ENCODE measurements at regions not wholly inside any gene's neighbourhood (a gene's known extent, or its start where the extent isn't known, plus 50 kb on each side); places are given as distances from the start of the nearest gene placed in this dataset.

- Histone ChIP-seq H3K4me1 (ENCODE audit: insufficient read depth, low read length) (no peaks in the 10 kb centered on the region), H3K9ac (ENCODE audit: low read depth, low read length) (no peak overlapping the region), H3K4me3 (ENCODE audit: low read depth in 1 of 2, low read length in 2 of 2) (no peak overlapping the region)
Measured at GRCh38 chr5:109953761-109954160, 264.0 kb downstream of the MAN2A1 start.

GRCh38 chr5:109956884-109957283, 267.2 kb downstream of the MAN2A1 start:
- H3K4me2 ChIP-seq (ENCODE audit: insufficient read depth, low read length): no peak overlapping the region
- H3K27me3 ChIP-seq (ENCODE audit: insufficient read depth, low read length, poor library complexity): no peaks in the 10 kb centered on the region
- no peaks in the 10 kb centered on the region for H3K36me3 ChIP-seq (ENCODE audit: insufficient read depth, low read length)
- H3K4me1 ChIP-seq (ENCODE audit: insufficient read depth, low read length): no peaks in the 10 kb centered on the region
- no peaks in the 10 kb centered on the region for H3K9me3 ChIP-seq (ENCODE audit: insufficient read depth, low read length, severe bottlenecking)
- H2AFZ ChIP-seq (ENCODE audit: low read depth, low read length): no peak overlapping the region
- H3K9ac ChIP-seq (ENCODE audit: low read depth, low read length): no peak overlapping the region
- no peaks in the 10 kb centered on the region for H3K79me2 ChIP-seq (ENCODE audit: insufficient read depth, low read length)
- no peak overlapping the region for H3K27ac ChIP-seq (ENCODE audit: low read length)
- no peak for DNase-seq
- H4K20me1 ChIP-seq (ENCODE audit: insufficient read depth, low read length): no peaks in the 10 kb centered on the region
- no peak overlapping the region for H3K4me3 ChIP-seq (ENCODE audit: low read depth in 1 of 2, low read length in 2 of 2)
- no peak for ATAC-seq (ENCODE audit: insufficient read depth, low read depth)
- TF ChIP-seq EZH2 (IDR thresholded peaks at IDR 0.05; ENCODE audit: borderline replicate concordance, low read depth, low read length, severe bottlenecking) (no peak), CTCF (IDR thresholded peaks at IDR 0.05; ENCODE audit: borderline replicate concordance, extremely low read depth, low read length, poor library complexity, severe bottlenecking) (no peak)

More at GRCh38 chr5:109953761-109954160, 264.0 kb downstream of the MAN2A1 start:
- no peak overlapping the region for H3K4me2 ChIP-seq (ENCODE audit: insufficient read depth, low read length)
- H3K27me3 ChIP-seq (ENCODE audit: insufficient read depth, low read length, poor library complexity): no peaks in the 10 kb centered on the region
- H3K27ac ChIP-seq (ENCODE audit: low read length): no peak overlapping the region
- no peak for DNase-seq
- H2AFZ ChIP-seq (ENCODE audit: low read depth, low read length): 0 out of 2 replicates have a peak overlapping the region, but pooled peaks have one; percentile 16
- no peaks in the 10 kb centered on the region for H3K36me3 ChIP-seq (ENCODE audit: insufficient read depth, low read length)
- no peak for TF ChIP-seq EZH2 (IDR thresholded peaks at IDR 0.05; ENCODE audit: borderline replicate concordance, low read depth, low read length, severe bottlenecking)
- TF ChIP-seq CTCF (IDR thresholded peaks at IDR 0.05; ENCODE audit: borderline replicate concordance, extremely low read depth, low read length, poor library complexity, severe bottlenecking): no peak
- H4K20me1 ChIP-seq (ENCODE audit: insufficient read depth, low read length): no peaks in the 10 kb centered on the region
- H3K9me3 ChIP-seq (ENCODE audit: insufficient read depth, low read length, severe bottlenecking): no peaks in the 10 kb centered on the region
- ATAC-seq (ENCODE audit: insufficient read depth, low read depth): no peak
- no peaks in the 10 kb centered on the region for H3K79me2 ChIP-seq (ENCODE audit: insufficient read depth, low read length)

GRCh38 chr5:109958082-109958481, 268.4 kb downstream of the MAN2A1 start:
- no peak for ATAC-seq (ENCODE audit: insufficient read depth, low read depth)
- no peak overlapping the region for H3K4me3 ChIP-seq (ENCODE audit: low read depth in 1 of 2, low read length in 2 of 2)
- H3K9ac ChIP-seq (ENCODE audit: low read depth, low read length): no peak overlapping the region
- no peaks in the 10 kb centered on the region for H3K4me1 ChIP-seq (ENCODE audit: insufficient read depth, low read length)
- no peaks in the 10 kb centered on the region for H3K79me2 ChIP-seq (ENCODE audit: insufficient read depth, low read length)
- no peak overlapping the region for H3K4me2 ChIP-seq (ENCODE audit: insufficient read depth, low read length)
- no peaks in the 10 kb centered on the region for H3K36me3 ChIP-seq (ENCODE audit: insufficient read depth, low read length)
- H2AFZ ChIP-seq (ENCODE audit: low read depth, low read length): no peak overlapping the region
- H3K9me3 ChIP-seq (ENCODE audit: insufficient read depth, low read length, severe bottlenecking): no peaks in the 10 kb centered on the region
- H3K27ac ChIP-seq (ENCODE audit: low read length): no peak overlapping the region
- TF ChIP-seq EZH2 (IDR thresholded peaks at IDR 0.05; ENCODE audit: borderline replicate concordance, low read depth, low read length, severe bottlenecking) (no peak), CTCF (IDR thresholded peaks at IDR 0.05; ENCODE audit: borderline replicate concordance, extremely low read depth, low read length, poor library complexity, severe bottlenecking) (no peak)
- no peaks in the 10 kb centered on the region for H4K20me1 ChIP-seq (ENCODE audit: insufficient read depth, low read length)
- no peaks in the 10 kb centered on the region for H3K27me3 ChIP-seq (ENCODE audit: insufficient read depth, low read length, poor library complexity)
- DNase-seq: no peak

- no peak overlapping the region for H3K27ac ChIP-seq (ENCODE audit: low read length)
- H3K9ac ChIP-seq (ENCODE audit: low read depth, low read length): no peak overlapping the region
- no peaks in the 10 kb centered on the region for H3K27me3 ChIP-seq (ENCODE audit: insufficient read depth, low read length, poor library complexity)
- no peaks in the 10 kb centered on the region for H3K36me3 ChIP-seq (ENCODE audit: insufficient read depth, low read length)
- ATAC-seq (ENCODE audit: insufficient read depth, low read depth) (no peak), DNase-seq (no peak)
- no peak for TF ChIP-seq EZH2 (IDR thresholded peaks at IDR 0.05; ENCODE audit: borderline replicate concordance, low read depth, low read length, severe bottlenecking)
- no peak for TF ChIP-seq CTCF (IDR thresholded peaks at IDR 0.05; ENCODE audit: borderline replicate concordance, extremely low read depth, low read length, poor library complexity, severe bottlenecking)
- H3K4me2 ChIP-seq (ENCODE audit: insufficient read depth, low read length): no peak overlapping the region
- no peaks in the 10 kb centered on the region for H3K79me2 ChIP-seq (ENCODE audit: insufficient read depth, low read length)
- H3K4me1 ChIP-seq (ENCODE audit: insufficient read depth, low read length): no peaks in the 10 kb centered on the region
- no peak overlapping the region for H3K4me3 ChIP-seq (ENCODE audit: low read depth in 1 of 2, low read length in 2 of 2)
- no peaks in the 10 kb centered on the region for H4K20me1 ChIP-seq (ENCODE audit: insufficient read depth, low read length)
- no peaks in the 10 kb centered on the region for H3K9me3 ChIP-seq (ENCODE audit: insufficient read depth, low read length, severe bottlenecking)
- no peak overlapping the region for H2AFZ ChIP-seq (ENCODE audit: low read depth, low read length)
Measured at GRCh38 chr5:109959652-109960051, 269.9 kb downstream of the MAN2A1 start.

All from DND-41 (cell line).